BJ (cell line): ENCODE measurements at regions not wholly inside any gene's neighbourhood (a gene's known extent, or its start where the extent isn't known, plus 50 kb on each side); places are given as distances from the start of the nearest gene placed in this dataset.

Source experiments
- CTCF ChIA-PET: fragments of 350-600 bp; formaldehyde crosslinking; extraction: SDS; loops from one replicate; lab custom pipeline; 2021; ENCODE audit warnings: antibody characterized with exemption, inconsistent platforms; lab: Yijun Ruan, JAX
- POLR2A ChIA-PET: fragments of 300-600 bp; sonication (Branson Sonifier 250); formaldehyde crosslinking; extraction: SDS; loops from one replicate; lab custom pipeline; 2021; ENCODE audit warnings: antibody characterized with exemption; lab: Charles Lee
- DNase-seq: peaks from one replicate; pipeline ENCODE4 v3.0.0-alpha.2; 2011; ENCODE audit warnings: low read depth
- H3K27me3 ChIP-seq: 2 replicates; pipeline ENCODE4 v1.6.0; 2011; ENCODE audit warnings: low read length; ENCODE audit not compliant: control insufficient read depth, insufficient read depth
- H3K36me3 ChIP-seq: 2 replicates; pipeline ENCODE4 v1.5.1; 2011; ENCODE audit warnings: low read length; ENCODE audit not compliant: control insufficient read depth, insufficient read depth
- H3K4me3 ChIP-seq: 2 replicates; pipeline ENCODE4 v1.5.1; 2011; ENCODE audit warnings: low read depth, mild to moderate bottlenecking, control low read depth, low read length
- CTCF ChIP-seq: IDR thresholded peaks from 2 replicates; pipeline ENCODE4 v1.5.1; 2011; ENCODE audit warnings: low read depth, mild to moderate bottlenecking, control low read depth, inconsistent platforms, low read length, moderate library complexity; ENCODE audit not compliant: insufficient read depth

- no peak for TF ChIP-seq CTCF
- no peaks in the 10 kb centered on the region for H3K27me3 ChIP-seq
- H3K4me3 ChIP-seq = no peak overlapping the region
- POLR2A ChIA-PET = no interaction called here
- H3K36me3 ChIP-seq = no peaks in the 10 kb centered on the region
- CTCF ChIA-PET = no interaction called here
- DNase-seq = no peak
Observed at GRCh38 chr2:41830600-41830999, 217.2 kb upstream of the PKDCC start.

- H3K4me3 ChIP-seq = no peak overlapping the region
- H3K36me3 ChIP-seq = no peaks in the 10 kb centered on the region
- no peak for TF ChIP-seq CTCF
- CTCF ChIA-PET = no interaction called here
- DNase-seq = no peak
- H3K27me3 ChIP-seq = no peaks in the 10 kb centered on the region
- POLR2A ChIA-PET = no interaction called here
Observed at GRCh38 chr2:41832218-41832617, 215.6 kb upstream of the PKDCC start.

GRCh38 chr2:41835401-41835800 lies 212.4 kb upstream of the PKDCC start:
- peaks cover 1% of the 10 kb centered on the region; the same call in 1 of the 2 replicates for H3K27me3 ChIP-seq
- DNase-seq = no peak
- CTCF ChIA-PET = no interaction called here
- no peaks in the 10 kb centered on the region for H3K36me3 ChIP-seq
- TF ChIP-seq CTCF = no peak
- POLR2A ChIA-PET = no interaction called here
- H3K4me3 ChIP-seq = no peak overlapping the region

- H3K36me3 ChIP-seq = no peaks in the 10 kb centered on the region
- TF ChIP-seq CTCF = no peak
- no peak for DNase-seq
- no peak overlapping the region for H3K4me3 ChIP-seq
- ChIA-PET CTCF (no interaction called here), POLR2A (no interaction called here)
- peaks cover 1% of the 10 kb centered on the region; the same call in 1 of the 2 replicates for H3K27me3 ChIP-seq
Observed at GRCh38 chr2:41836948-41837347, 210.9 kb upstream of the PKDCC start.

GRCh38 chr2:41837610-41838009 lies 210.2 kb upstream of the PKDCC start:
- no peaks in the 10 kb centered on the region for H3K36me3 ChIP-seq
- POLR2A ChIA-PET = no interaction called here
- H3K4me3 ChIP-seq = no peak overlapping the region
- TF ChIP-seq CTCF = no peak
- peaks cover 1% of the 10 kb centered on the region; the same call in 1 of the 2 replicates for H3K27me3 ChIP-seq
- CTCF ChIA-PET = no interaction called here
- DNase-seq = no peak
